ENCODE measurements at regions not wholly inside any gene's neighbourhood (a gene's known extent, or its start where the extent isn't known, plus 50 kb on each side); places are given as distances from the start of the nearest gene placed in this dataset.

DNA sequence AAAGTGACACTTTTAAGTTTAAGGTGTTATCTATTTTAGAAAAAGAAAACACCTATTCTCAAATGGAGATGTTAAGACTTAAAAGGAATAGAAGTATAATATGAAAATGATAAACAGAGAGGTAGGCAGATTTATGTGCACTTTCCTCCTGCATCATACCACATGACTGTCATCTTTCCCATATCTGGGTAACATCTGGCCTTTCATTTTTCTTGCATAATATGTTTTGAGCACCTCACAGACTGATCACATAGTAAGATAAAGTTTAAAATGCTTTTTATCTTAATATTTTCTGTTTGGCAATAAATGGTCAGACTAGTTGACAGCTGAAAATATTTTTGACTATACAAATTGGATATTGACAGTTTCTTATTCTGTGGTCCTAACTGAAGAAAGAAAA is 1852.1 kb upstream of the PIK3C3 start:
- TF ChIP-seq, protein P1, sequence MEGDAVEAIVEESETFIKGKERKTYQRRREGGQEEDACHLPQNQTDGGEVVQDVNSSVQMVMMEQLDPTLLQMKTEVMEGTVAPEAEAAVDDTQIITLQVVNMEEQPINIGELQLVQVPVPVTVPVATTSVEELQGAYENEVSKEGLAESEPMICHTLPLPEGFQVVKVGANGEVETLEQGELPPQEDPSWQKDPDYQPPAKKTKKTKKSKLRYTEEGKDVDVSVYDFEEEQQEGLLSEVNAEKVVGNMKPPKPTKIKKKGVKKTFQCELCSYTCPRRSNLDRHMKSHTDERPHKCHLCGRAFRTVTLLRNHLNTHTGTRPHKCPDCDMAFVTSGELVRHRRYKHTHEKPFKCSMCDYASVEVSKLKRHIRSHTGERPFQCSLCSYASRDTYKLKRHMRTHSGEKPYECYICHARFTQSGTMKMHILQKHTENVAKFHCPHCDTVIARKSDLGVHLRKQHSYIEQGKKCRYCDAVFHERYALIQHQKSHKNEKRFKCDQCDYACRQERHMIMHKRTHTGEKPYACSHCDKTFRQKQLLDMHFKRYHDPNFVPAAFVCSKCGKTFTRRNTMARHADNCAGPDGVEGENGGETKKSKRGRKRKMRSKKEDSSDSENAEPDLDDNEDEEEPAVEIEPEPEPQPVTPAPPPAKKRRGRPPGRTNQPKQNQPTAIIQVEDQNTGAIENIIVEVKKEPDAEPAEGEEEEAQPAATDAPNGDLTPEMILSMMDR (conservative IDR thresholded peaks at IDR 0.05; ENCODE audit: low read length), result no peak
- TF ChIP-seq EZH2phosphoT487 (IDR thresholded peaks at IDR 0.05; ENCODE audit: borderline replicate concordance, low read depth, low read length), result no peak
